ENCODE measurements at regions not wholly inside any gene's neighbourhood (a gene's known extent, or its start where the extent isn't known, plus 50 kb on each side); places are given as distances from the start of the nearest gene placed in this dataset.
"Not testable (repeated sequence)": the region's sequence is repeated elsewhere in the genome, so short reads cannot be mapped to it uniquely, and the experiment has no call there.

- no peak for DNase-seq
- Mint-ChIP-seq H3K4me3 (no peak overlapping the region), H3K36me3 (ENCODE audit: insufficient read depth) (no peaks in the 10 kb centered on the region), H3K9me3 (no peaks in the 10 kb centered on the region), H3K4me1 (ENCODE audit: low read depth) (no peaks in the 10 kb centered on the region), H3K27me3 (ENCODE audit: low read depth) (peaks cover 7% of the 10 kb centered on the region)
- no peak for ATAC-seq
Measured at GRCh38 chr3:124043023-124043422, 51.1 kb upstream of the ROPN1 start.

GRCh38 chr3:124044956-124045355 is 53.0 kb upstream of the ROPN1 start:
- no peak for ATAC-seq
- no peak for DNase-seq
- no peaks in the 10 kb centered on the region for H3K9me3 Mint-ChIP-seq
- no peaks in the 10 kb centered on the region for H3K4me1 Mint-ChIP-seq (ENCODE audit: low read depth)
- H3K27me3 Mint-ChIP-seq (ENCODE audit: low read depth), result peaks cover 12% of the 10 kb centered on the region
- no peaks in the 10 kb centered on the region for H3K36me3 Mint-ChIP-seq (ENCODE audit: insufficient read depth)
- H3K4me3 Mint-ChIP-seq, result no peak overlapping the region

GRCh38 chr3:124048967-124049798 is 57.3 kb upstream of the ROPN1 start:
- Mint-ChIP-seq H3K4me1 (ENCODE audit: low read depth) (no peaks in the 10 kb centered on the region), H3K4me3 (no peak overlapping the region), H3K9me3 (no peaks in the 10 kb centered on the region), H3K36me3 (ENCODE audit: insufficient read depth) (no peaks in the 10 kb centered on the region), H3K27me3 (ENCODE audit: low read depth) (peaks cover 27% of the 10 kb centered on the region)
- ATAC-seq (no peak), DNase-seq (no peak)

- no peak overlapping the region for H3K4me3 Mint-ChIP-seq
- H3K9me3 Mint-ChIP-seq, result no peaks in the 10 kb centered on the region
- no peaks in the 10 kb centered on the region for H3K36me3 Mint-ChIP-seq (ENCODE audit: insufficient read depth)
- no peaks in the 10 kb centered on the region for H3K4me1 Mint-ChIP-seq (ENCODE audit: low read depth)
- DNase-seq, result no peak
- H3K27me3 Mint-ChIP-seq (ENCODE audit: low read depth), result peaks cover 21% of the 10 kb centered on the region
- no peak for ATAC-seq
Measured at GRCh38 chr3:124051636-124052035, 59.7 kb upstream of the ROPN1 start.

GRCh38 chr3:124053871-124054270 is 61.9 kb upstream of the ROPN1 start:
- Mint-ChIP-seq H3K36me3 (ENCODE audit: insufficient read depth) (no peaks in the 10 kb centered on the region), H3K9me3 (no peaks in the 10 kb centered on the region), H3K4me3 (no peak overlapping the region), H3K27me3 (ENCODE audit: low read depth) (peaks cover 27% of the 10 kb centered on the region), H3K4me1 (ENCODE audit: low read depth) (no peaks in the 10 kb centered on the region)
- ATAC-seq (no peak), DNase-seq (no peak)

GRCh38 chr3:124056846-124057245 is 64.9 kb upstream of the ROPN1 start:
- no peak for ATAC-seq
- Mint-ChIP-seq H3K4me3 (no peak overlapping the region), H3K4me1 (ENCODE audit: low read depth) (no peaks in the 10 kb centered on the region), H3K27me3 (ENCODE audit: low read depth) (peaks cover 25% of the 10 kb centered on the region), H3K36me3 (ENCODE audit: insufficient read depth) (no peaks in the 10 kb centered on the region), H3K9me3 (no peaks in the 10 kb centered on the region)
- no peak for DNase-seq

GRCh38 chr3:124057420-124057819 is 65.5 kb upstream of the ROPN1 start:
- no peak for ATAC-seq
- no peaks in the 10 kb centered on the region for H3K36me3 Mint-ChIP-seq (ENCODE audit: insufficient read depth)
- H3K4me1 Mint-ChIP-seq (ENCODE audit: low read depth), result no peaks in the 10 kb centered on the region
- H3K9me3 Mint-ChIP-seq, result no peaks in the 10 kb centered on the region
- H3K27me3 Mint-ChIP-seq (ENCODE audit: low read depth), result peaks cover 20% of the 10 kb centered on the region
- H3K4me3 Mint-ChIP-seq, result no peak overlapping the region
- DNase-seq, result no peak

- Mint-ChIP-seq H3K4me1 (ENCODE audit: low read depth) (no peaks in the 10 kb centered on the region), H3K36me3 (ENCODE audit: insufficient read depth) (no peaks in the 10 kb centered on the region), H3K9me3 (no peaks in the 10 kb centered on the region), H3K27me3 (ENCODE audit: low read depth) (peaks cover 15% of the 10 kb centered on the region), H3K4me3 (no peak overlapping the region)
- no peak for ATAC-seq
- DNase-seq, result no peak
Measured at GRCh38 chr3:124059580-124059979, 67.7 kb upstream of the ROPN1 start.

- no peak overlapping the region for H3K4me3 Mint-ChIP-seq
- no peak for DNase-seq
- no peaks in the 10 kb centered on the region for H3K36me3 Mint-ChIP-seq (ENCODE audit: insufficient read depth)
- no peaks in the 10 kb centered on the region for H3K9me3 Mint-ChIP-seq
- no peak for ATAC-seq
- no peaks in the 10 kb centered on the region for H3K4me1 Mint-ChIP-seq (ENCODE audit: low read depth)
- peaks cover 13% of the 10 kb centered on the region for H3K27me3 Mint-ChIP-seq (ENCODE audit: low read depth)
Measured at GRCh38 chr3:124063197-124063909, 71.4 kb upstream of the ROPN1 start.

GRCh38 chr3:124064050-124064449 is 72.1 kb upstream of the ROPN1 start:
- Mint-ChIP-seq H3K9me3 (no peaks in the 10 kb centered on the region), H3K4me3 (no peak overlapping the region), H3K27me3 (ENCODE audit: low read depth) (peaks cover 10% of the 10 kb centered on the region), H3K36me3 (ENCODE audit: insufficient read depth) (no peaks in the 10 kb centered on the region), H3K4me1 (ENCODE audit: low read depth) (no peaks in the 10 kb centered on the region)
- ATAC-seq (no peak), DNase-seq (no peak)

- not testable (repeated sequence) for H3K27me3 Mint-ChIP-seq (ENCODE audit: low read depth); H3K4me1 Mint-ChIP-seq (ENCODE audit: low read depth); H3K4me3 Mint-ChIP-seq; H3K9me3 Mint-ChIP-seq; DNase-seq; H3K36me3 Mint-ChIP-seq (ENCODE audit: insufficient read depth); ATAC-seq
Measured at GRCh38 chr3:124066543-124066942, 74.6 kb upstream of the ROPN1 start.

GRCh38 chr3:124069706-124070105 is 77.8 kb upstream of the ROPN1 start:
- not testable (repeated sequence) for DNase-seq; H3K4me3 Mint-ChIP-seq; ATAC-seq; H3K4me1 Mint-ChIP-seq (ENCODE audit: low read depth); H3K36me3 Mint-ChIP-seq (ENCODE audit: insufficient read depth); H3K27me3 Mint-ChIP-seq (ENCODE audit: low read depth); H3K9me3 Mint-ChIP-seq

- not testable (repeated sequence) for H3K36me3 Mint-ChIP-seq (ENCODE audit: insufficient read depth); ATAC-seq; H3K4me3 Mint-ChIP-seq; H3K9me3 Mint-ChIP-seq; DNase-seq; H3K4me1 Mint-ChIP-seq (ENCODE audit: low read depth); H3K27me3 Mint-ChIP-seq (ENCODE audit: low read depth)
Measured at GRCh38 chr3:124075090-124075489, 83.2 kb upstream of the ROPN1 start.

GRCh38 chr3:124075753-124076152 is 83.8 kb upstream of the ROPN1 start:
- no peaks in the 10 kb centered on the region for H3K9me3 Mint-ChIP-seq
- peaks cover 8% of the 10 kb centered on the region for H3K27me3 Mint-ChIP-seq (ENCODE audit: low read depth)
- ATAC-seq (no peak), DNase-seq (no peak)
- H3K4me3 Mint-ChIP-seq, result no peak overlapping the region
- no peaks in the 10 kb centered on the region for H3K4me1 Mint-ChIP-seq (ENCODE audit: low read depth)
- H3K36me3 Mint-ChIP-seq (ENCODE audit: insufficient read depth), result no peaks in the 10 kb centered on the region

- ATAC-seq (no peak), DNase-seq (no peak)
- peaks cover 10% of the 10 kb centered on the region for H3K27me3 Mint-ChIP-seq (ENCODE audit: low read depth)
- no peaks in the 10 kb centered on the region for H3K4me1 Mint-ChIP-seq (ENCODE audit: low read depth)
- H3K4me3 Mint-ChIP-seq, result no peak overlapping the region
- no peaks in the 10 kb centered on the region for H3K36me3 Mint-ChIP-seq (ENCODE audit: insufficient read depth)
- no peaks in the 10 kb centered on the region for H3K9me3 Mint-ChIP-seq
Measured at GRCh38 chr3:124076235-124076634, 84.3 kb upstream of the ROPN1 start.
